Calu3 (cell line): ENCODE measurements at regions not wholly inside any gene's neighbourhood (a gene's known extent, or its start where the extent isn't known, plus 50 kb on each side); places are given as distances from the start of the nearest gene placed in this dataset.
"Not testable (repeated sequence)": the region's sequence is repeated elsewhere in the genome, so short reads cannot be mapped to it uniquely, and the experiment has no call there.

Experiments used
- BruUV-seq: library from RNA; stranded (reverse); fragments of 400-500 nt; replicated peaks from 2 replicates; lab custom pipeline; 2021; lab: Mats Ljungman, UMichigan
- CTCF ChIA-PET: fragments of 300-600 bp; sonication (Branson Sonifier 250); formaldehyde crosslinking; loops from one replicate; lab custom pipeline; 2022; ENCODE audit warnings: antibody characterized with exemption; lab: Charles Lee
- DNase-seq: peaks from one replicate; pipeline ENCODE4 v3.0.0; 2022
- H3K27ac Mint-ChIP-seq: one replicate; pipeline ENCODE4 v1.8.0; 2022; ENCODE audit warnings: mixed read lengths; ENCODE audit not compliant: unreplicated experiment
- H3K27me3 Mint-ChIP-seq: one replicate; pipeline ENCODE4 v1.8.0; 2022; ENCODE audit warnings: mixed read lengths; ENCODE audit not compliant: unreplicated experiment
- H3K36me3 Mint-ChIP-seq: one replicate; pipeline ENCODE4 v1.8.0; 2022; ENCODE audit warnings: mild to moderate bottlenecking, moderate library complexity, mixed read lengths; ENCODE audit not compliant: insufficient read depth, unreplicated experiment
- H3K4me1 Mint-ChIP-seq: one replicate; pipeline ENCODE4 v1.8.0; 2022; ENCODE audit warnings: mild to moderate bottlenecking, low read depth, mixed read lengths; ENCODE audit not compliant: unreplicated experiment
- H3K4me3 Mint-ChIP-seq: one replicate; pipeline ENCODE4 v1.8.0; 2022; ENCODE audit warnings: mild to moderate bottlenecking, low read depth, moderate library complexity, mixed read lengths; ENCODE audit not compliant: unreplicated experiment
- H3K9me3 Mint-ChIP-seq: one replicate; pipeline ENCODE4 v1.8.0; 2022; ENCODE audit warnings: low read depth, mixed read lengths; ENCODE audit not compliant: unreplicated experiment
- intact Hi-C: fragments of 100-400 bp; cut with micrococcal nuclease; formaldehyde crosslinking; loops from one replicate; pipeline ENCODE4 v1.10.0; 2022; ENCODE audit not compliant: unreplicated experiment
- TF ChIP-seq, protein P1 (sequence below): fragments of 200-600 bp; IDR thresholded peaks from one replicate; pipeline ENCODE4 v1.8.0; 2022; ENCODE audit warnings: antibody characterized with exemption; ENCODE audit not compliant: unreplicated experiment

DNA sequence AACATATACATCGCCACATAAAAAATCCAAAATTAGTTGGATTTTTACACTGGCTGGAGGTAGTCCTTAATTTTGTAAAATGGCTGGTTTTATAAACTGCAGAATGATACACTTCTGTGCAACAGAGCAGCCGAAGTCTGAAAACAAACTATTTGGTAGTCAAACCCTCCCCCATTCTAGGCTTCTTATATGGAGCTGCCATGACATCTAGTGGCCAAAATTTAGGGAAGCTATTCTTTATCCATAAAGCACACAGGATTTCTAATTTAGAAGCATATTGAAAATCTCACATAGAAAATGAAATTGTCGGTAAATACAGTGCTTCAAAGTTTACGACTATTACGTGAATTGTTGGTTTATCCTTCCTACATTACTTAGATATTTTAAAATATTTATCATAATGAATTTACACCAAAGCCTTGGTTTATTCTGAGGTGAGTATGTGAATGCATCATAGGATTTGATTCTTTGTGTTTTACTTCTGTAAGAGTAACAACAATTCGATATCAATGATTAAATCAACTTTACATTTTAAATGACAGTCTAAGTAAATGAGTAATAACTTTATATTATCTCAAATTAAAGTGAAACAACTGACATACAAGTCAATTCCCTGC, 113.4 kb upstream of the FAM241A start:
- Mint-ChIP-seq H3K27ac (no peak overlapping the region), H3K9me3 (no peaks in the 10 kb centered on the region), H3K36me3 (no peaks in the 10 kb centered on the region), H3K4me3 (no peak overlapping the region), H3K4me1 (no peaks in the 10 kb centered on the region), H3K27me3 (no peaks in the 10 kb centered on the region)
- intact Hi-C loops, result loop anchor here (1.0 to 5.0 kb wide), 3 partner anchors 89 to 389 kb away; no protein-coding TSS in a partner anchor
- no TSS peak for BruUV-seq
- peak; percentile 37 for DNase-seq
- TF ChIP-seq, protein P1, sequence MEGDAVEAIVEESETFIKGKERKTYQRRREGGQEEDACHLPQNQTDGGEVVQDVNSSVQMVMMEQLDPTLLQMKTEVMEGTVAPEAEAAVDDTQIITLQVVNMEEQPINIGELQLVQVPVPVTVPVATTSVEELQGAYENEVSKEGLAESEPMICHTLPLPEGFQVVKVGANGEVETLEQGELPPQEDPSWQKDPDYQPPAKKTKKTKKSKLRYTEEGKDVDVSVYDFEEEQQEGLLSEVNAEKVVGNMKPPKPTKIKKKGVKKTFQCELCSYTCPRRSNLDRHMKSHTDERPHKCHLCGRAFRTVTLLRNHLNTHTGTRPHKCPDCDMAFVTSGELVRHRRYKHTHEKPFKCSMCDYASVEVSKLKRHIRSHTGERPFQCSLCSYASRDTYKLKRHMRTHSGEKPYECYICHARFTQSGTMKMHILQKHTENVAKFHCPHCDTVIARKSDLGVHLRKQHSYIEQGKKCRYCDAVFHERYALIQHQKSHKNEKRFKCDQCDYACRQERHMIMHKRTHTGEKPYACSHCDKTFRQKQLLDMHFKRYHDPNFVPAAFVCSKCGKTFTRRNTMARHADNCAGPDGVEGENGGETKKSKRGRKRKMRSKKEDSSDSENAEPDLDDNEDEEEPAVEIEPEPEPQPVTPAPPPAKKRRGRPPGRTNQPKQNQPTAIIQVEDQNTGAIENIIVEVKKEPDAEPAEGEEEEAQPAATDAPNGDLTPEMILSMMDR, result peak; percentile 43
- CTCF ChIA-PET, result interaction anchor here (1.0 to 2.3 kb wide), 4 partner anchors 87 to 399 kb away, joined by 3 to 16 read pairs (median 4); no protein-coding TSS in a partner anchor

DNA sequence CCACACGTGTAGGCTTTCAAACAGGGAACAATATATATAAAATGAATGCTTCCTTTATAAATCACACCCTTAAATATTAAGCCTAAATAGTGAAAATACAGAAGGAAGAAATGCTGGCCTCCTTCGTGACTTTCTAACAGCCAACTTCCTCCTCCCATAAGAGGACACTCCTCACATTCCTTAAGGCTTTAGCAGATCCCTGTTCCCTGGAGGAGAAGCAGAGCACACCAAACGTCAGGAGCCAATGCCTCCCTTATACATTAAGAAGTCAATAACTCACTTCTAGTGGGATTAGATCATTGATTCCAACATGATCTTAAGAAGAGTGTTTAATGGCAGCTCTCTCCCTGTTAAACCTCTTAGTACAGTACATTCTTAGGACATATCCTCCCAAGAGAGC, 108.4 kb upstream of the FAM241A start:
- H3K9me3 Mint-ChIP-seq, result no peaks in the 10 kb centered on the region
- no TSS peak for BruUV-seq
- no peak overlapping the region for H3K4me3 Mint-ChIP-seq
- H3K36me3 Mint-ChIP-seq, result no peaks in the 10 kb centered on the region
- H3K4me1 Mint-ChIP-seq, result no peaks in the 10 kb centered on the region
- TF ChIP-seq, protein P1, result no peak
- CTCF ChIA-PET, result no interaction called here
- intact Hi-C loops, result no loop called here
- no peaks in the 10 kb centered on the region for H3K27me3 Mint-ChIP-seq
- no peak for DNase-seq
- no peak overlapping the region for H3K27ac Mint-ChIP-seq

DNA sequence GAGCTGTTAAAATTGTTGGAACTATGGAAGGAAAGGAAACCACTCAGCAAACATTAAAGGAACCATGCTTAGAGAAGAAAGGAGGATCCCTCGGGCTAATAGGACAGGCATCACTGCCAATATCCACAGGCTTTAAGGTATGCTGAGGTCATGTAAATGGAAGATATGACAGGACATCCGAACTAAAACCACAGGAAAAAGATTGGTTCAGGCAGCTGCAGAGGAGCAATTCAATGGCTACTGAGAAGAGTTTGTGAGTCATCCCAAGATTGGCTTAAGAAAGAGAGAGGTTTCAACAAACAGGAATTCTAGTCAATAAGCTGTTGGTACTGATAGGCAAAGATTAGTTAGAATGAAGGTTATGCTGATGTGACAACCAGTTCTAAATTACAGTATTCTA, 106.4 kb upstream of the FAM241A start:
- Mint-ChIP-seq H3K4me1 (no peaks in the 10 kb centered on the region), H3K36me3 (no peaks in the 10 kb centered on the region), H3K27me3 (no peaks in the 10 kb centered on the region), H3K9me3 (no peaks in the 10 kb centered on the region), H3K27ac (no peak overlapping the region), H3K4me3 (no peak overlapping the region)
- intact Hi-C loops, result no loop called here
- TF ChIP-seq, protein P1, result no peak
- DNase-seq, result no peak
- CTCF ChIA-PET, result no interaction called here
- no TSS peak for BruUV-seq

DNA sequence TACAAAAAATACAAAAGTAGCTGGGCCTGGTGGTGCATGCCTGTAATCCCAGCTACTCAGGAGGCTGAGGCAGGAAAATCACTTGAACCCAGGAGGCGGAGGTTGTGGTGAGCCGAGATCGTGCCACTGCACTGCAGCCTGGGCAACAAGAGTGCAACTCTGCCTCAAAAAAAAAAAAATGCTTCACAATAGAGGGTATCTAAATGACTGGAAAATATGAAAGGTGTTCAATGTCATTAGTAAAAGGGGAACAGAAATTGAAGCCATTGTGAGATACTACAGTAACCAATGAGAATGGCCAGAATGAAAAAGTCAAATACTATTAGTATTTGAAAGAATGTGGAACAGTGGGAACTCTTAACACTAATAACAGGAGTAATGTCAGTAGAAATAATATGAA, 96.1 kb upstream of the FAM241A start:
- H3K9me3 Mint-ChIP-seq, intact Hi-C loops, CTCF ChIA-PET, H3K27me3 Mint-ChIP-seq, H3K4me1 Mint-ChIP-seq, BruUV-seq, H3K4me3 Mint-ChIP-seq, H3K27ac Mint-ChIP-seq, DNase-seq, H3K36me3 Mint-ChIP-seq: not testable (repeated sequence)

DNA sequence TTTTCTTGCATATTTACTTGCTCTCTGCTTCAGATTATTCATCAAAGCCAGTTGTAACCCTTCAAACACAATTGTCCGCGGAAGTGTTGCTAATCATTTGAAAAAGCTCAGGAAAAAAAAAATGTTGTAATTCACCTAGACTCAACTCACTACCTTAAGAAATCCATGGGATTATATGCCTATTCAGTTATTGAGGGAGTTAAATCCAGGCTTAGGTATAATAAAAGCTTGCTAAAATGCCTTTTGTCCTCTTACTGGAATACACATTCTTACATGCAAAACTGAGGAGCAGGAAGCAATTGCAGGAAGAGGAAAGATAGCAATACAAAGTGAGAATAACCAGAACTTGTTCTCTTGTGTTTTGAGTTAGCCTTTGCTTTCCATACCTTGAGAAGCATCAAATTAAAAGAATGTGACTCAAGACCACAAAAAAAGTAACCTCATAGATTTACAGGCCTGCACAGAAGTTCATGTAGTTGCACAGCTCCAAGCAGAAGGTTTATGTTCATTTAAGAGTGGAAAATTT, 91.4 kb upstream of the FAM241A start:
- H3K27ac Mint-ChIP-seq, result no peak overlapping the region

More for the DNA sequence above, 91.4 kb upstream of the FAM241A start:
- TF ChIP-seq, protein P1, result no peak
- no peak for DNase-seq
- H3K4me1 Mint-ChIP-seq, result no peaks in the 10 kb centered on the region
- H3K27me3 Mint-ChIP-seq, result no peaks in the 10 kb centered on the region
- no peak overlapping the region for H3K4me3 Mint-ChIP-seq
- no peaks in the 10 kb centered on the region for H3K9me3 Mint-ChIP-seq
- BruUV-seq, result no TSS peak
- intact Hi-C loops, result no loop called here
- no peaks in the 10 kb centered on the region for H3K36me3 Mint-ChIP-seq
- CTCF ChIA-PET, result no interaction called here
